IMR-90 (cell line): ENCODE measurements at regions not wholly inside any gene's neighbourhood (a gene's known extent, or its start where the extent isn't known, plus 50 kb on each side); places are given as distances from the start of the nearest gene placed in this dataset.

ENCODE experiments used
- ATAC-seq: fragments of 200-7000 bp; cut with Tn5 transposase; 2 replicates; pipeline ENCODE4 v1.9.1; 2020; ENCODE audit warnings: low read depth, mild to moderate bottlenecking, moderate library complexity
- BruUV-seq: library from RNA; stranded (reverse); fragments of 400-500 nt; replicated peaks from 2 replicates; lab custom pipeline; 2021; lab: Mats Ljungman, UMichigan
- CTCF ChIA-PET: fragments of 300-600 bp; formaldehyde crosslinking; extraction: SDS; loops from one replicate; lab custom pipeline; 2021; ENCODE audit warnings: antibody characterized with exemption; lab: Yijun Ruan, JAX
- POLR2A ChIA-PET: fragments of 300-600 bp; sonication (Branson Sonifier 250); formaldehyde crosslinking; loops from one replicate; lab custom pipeline; 2022; ENCODE audit warnings: antibody characterized with exemption; ENCODE audit not compliant: unreplicated experiment; lab: Charles Lee
- DNase-seq: peaks from one replicate; pipeline ENCODE4 v3.0.0; 2013
- H2AFZ ChIP-seq: replicated peaks from 2 replicates; pipeline ENCODE3; 2013; ENCODE audit warnings: low read length, mild to moderate bottlenecking; ENCODE audit not compliant: poor library complexity
- H2AK5ac ChIP-seq: 2 replicates; pipeline ENCODE4 v1.6.1; 2013; ENCODE audit warnings: low read depth, low read length, inconsistent platforms
- H2AK9ac ChIP-seq: replicated peaks from 2 replicates; pipeline ENCODE3; 2013; ENCODE audit warnings: mild to moderate bottlenecking, low read depth, low read length, moderate library complexity; ENCODE audit not compliant: poor library complexity
- H2BK120ac ChIP-seq: 2 replicates; pipeline ENCODE4 v1.6.1; 2013; ENCODE audit warnings: low read depth, low read length, inconsistent platforms
- H2BK15ac ChIP-seq: 3 replicates; pipeline ENCODE4 v1.6.1; 2013; ENCODE audit warnings: low read depth, low read length, inconsistent platforms
- H2BK20ac ChIP-seq: 2 replicates; pipeline ENCODE4 v1.6.1; 2013; ENCODE audit warnings: low read depth, mild to moderate bottlenecking, inconsistent platforms, low read length, moderate library complexity
- H2BK5ac ChIP-seq: 2 replicates; pipeline ENCODE4 v1.6.1; 2013; ENCODE audit warnings: mild to moderate bottlenecking, low read depth, low read length, inconsistent platforms; ENCODE audit not compliant: poor library complexity, severe bottlenecking
- H3K14ac ChIP-seq: replicated peaks from 2 replicates; pipeline ENCODE4 v1.6.1; 2013; ENCODE audit warnings: low read depth, low read length, inconsistent platforms
- H3K18ac ChIP-seq: 2 replicates; pipeline ENCODE4 v1.6.1; 2013; ENCODE audit warnings: low read depth, low read length, control low read depth
- H3K23ac ChIP-seq: 2 replicates; pipeline ENCODE4 v1.6.1; 2013; ENCODE audit warnings: low read depth, low read length, inconsistent platforms
- H3K27ac ChIP-seq: 2 replicates; pipeline ENCODE4 v1.5.1; 2013; ENCODE audit warnings: mild to moderate bottlenecking, control low read depth, low read length; ENCODE audit not compliant: insufficient read depth
- H3K27me3 ChIP-seq: 2 replicates; pipeline ENCODE4 v1.6.1; 2013; ENCODE audit warnings: low read length; ENCODE audit not compliant: control insufficient read depth, insufficient read depth
- H3K36me3 ChIP-seq: 2 replicates; pipeline ENCODE4 v1.6.1; 2013; ENCODE audit warnings: low read length, mixed read lengths; ENCODE audit not compliant: control insufficient read depth, insufficient read depth
- H3K4ac ChIP-seq: 2 replicates; pipeline ENCODE4 v1.6.1; 2013; ENCODE audit warnings: low read depth, low read length, inconsistent platforms
- H3K4me1 ChIP-seq: 2 replicates; pipeline ENCODE4 v1.6.1; 2013; ENCODE audit warnings: low read length, mixed read lengths; ENCODE audit not compliant: control insufficient read depth, insufficient read depth
- H3K4me2 ChIP-seq: 2 replicates; pipeline ENCODE4 v1.6.1; 2013; ENCODE audit warnings: low read depth, mild to moderate bottlenecking, control low read depth, low read length, moderate library complexity
- H3K4me3 ChIP-seq: 2 replicates; pipeline ENCODE4 v1.5.1; 2013; ENCODE audit warnings: low read depth, mild to moderate bottlenecking, control low read depth, low read length, moderate library complexity; ENCODE audit not compliant: insufficient read depth
- H3K56ac ChIP-seq: 2 replicates; pipeline ENCODE4 v1.6.1; 2013; ENCODE audit warnings: low read length, inconsistent platforms; ENCODE audit not compliant: insufficient read depth; ENCODE audit errors: extremely low read depth
- H3K79me1 ChIP-seq, 2 experiments: 2 replicates each; pipeline ENCODE4 v1.6.1; 2013; ENCODE audit warnings: low read length in 2 of 2, inconsistent platforms in 1 of 2, low read depth in 1 of 2
- H3K9ac ChIP-seq: 2 replicates; pipeline ENCODE4 v1.6.1; 2013; ENCODE audit warnings: low read depth, low read length, control low read depth
- H3K9me1 ChIP-seq: 2 replicates; pipeline ENCODE4 v1.6.1; 2013; ENCODE audit warnings: low read length, inconsistent platforms; ENCODE audit not compliant: insufficient read depth
- H3K9me3 ChIP-seq: 2 replicates; pipeline ENCODE4 v1.6.1; 2013; ENCODE audit warnings: low read length; ENCODE audit not compliant: control insufficient read depth, insufficient read depth
- H4K20me1 ChIP-seq: 2 replicates; pipeline ENCODE4 v1.6.1; 2013; ENCODE audit warnings: low read length, inconsistent platforms; ENCODE audit not compliant: insufficient read depth
- H4K5ac ChIP-seq: 2 replicates; pipeline ENCODE4 v1.6.1; 2013; ENCODE audit warnings: mild to moderate bottlenecking, low read depth, low read length, control low read depth
- H4K8ac ChIP-seq, 2 experiments: 2 replicates each; pipeline ENCODE4 v1.6.1; 2013; ENCODE audit warnings: low read depth in 2 of 2, low read length in 2 of 2, control low read depth in 1 of 2, inconsistent platforms in 1 of 2
- H4K91ac ChIP-seq: 2 replicates; pipeline ENCODE4 v1.6.1; 2013; ENCODE audit warnings: low read depth, low read length, inconsistent platforms; ENCODE audit not compliant: insufficient read depth
- CTCF ChIP-seq: conservative IDR thresholded peaks from 2 replicates; pipeline ENCODE4 v1.5.1; 2012; ENCODE audit warnings: mild to moderate bottlenecking, low read depth, low read length, improper control_type of control experiment
- ELK1 ChIP-seq: fragments of 150-350 bp; IDR thresholded peaks from 2 replicates; pipeline ENCODE4 v1.6.1; 2016; ENCODE audit warnings: low read depth, mild to moderate bottlenecking, low read length, moderate library complexity, borderline replicate concordance
- USF2 ChIP-seq: fragments of 150-350 bp; IDR thresholded peaks from 2 replicates; pipeline ENCODE4 v1.6.1; 2017; ENCODE audit warnings: mild to moderate bottlenecking, antibody characterized with exemption, low read length, low read depth
- WGBS, 2 experiments: methylation state at CpG; one replicate each; pipeline versions ENCODE4 v1.1.5 to v1.1.7; 2013; ENCODE audit warnings: missing lambda C conversion rate in 2 of 2; ENCODE audit not compliant: insufficient read length in 1 of 2; ENCODE audit errors: extremely low coverage in 2 of 2; 5-methylcytosine and 5-hydroxymethylcytosine counted together
- dilution Hi-C: fragments of 300-500 bp; cut with HindIII; formaldehyde crosslinking; loops from one replicate; pipeline ENCODE4 v1.14.3; 2018; ENCODE audit warnings: low sequenced_read_pairs; ENCODE audit not compliant: unreplicated experiment
- in situ Hi-C: fragments of 300-500 bp; cut with MboI; formaldehyde crosslinking; loops from 3 replicates; pipeline ENCODE4 v1.14.3; 2019; ENCODE audit warnings: low sequenced_read_pairs, inconsistent platforms, mixed read lengths
- intact Hi-C: fragments of 100-400 bp; cut with micrococcal nuclease; formaldehyde crosslinking; loops from 2 replicates; pipeline ENCODE4 v1.10.0; 2022

- BruUV-seq = no TSS peak
Measured at GRCh38 chr2:193965263-193965662, 1691.8 kb upstream of the SLC39A10 start.

More at GRCh38 chr2:193965263-193965662, 1691.8 kb upstream of the SLC39A10 start:
- H3K18ac ChIP-seq = no peak overlapping the region
- in situ Hi-C loops (no loop called here), dilution Hi-C loops (no loop called here), intact Hi-C loops (no loop called here)
- CTCF ChIA-PET = no interaction called here
- no peak overlapping the region for H3K4me2 ChIP-seq
- H3K56ac ChIP-seq = no peak overlapping the region
- no peaks in the 10 kb centered on the region for H3K79me1 ChIP-seq
- TF ChIP-seq ELK1 (no peak), CTCF (no peak), USF2 (no peak)
- no peaks in the 10 kb centered on the region for H3K36me3 ChIP-seq
- POLR2A ChIA-PET = no interaction called here
- H2BK120ac ChIP-seq = no peak overlapping the region
- H4K5ac ChIP-seq = no peak overlapping the region
- ATAC-seq (no peak), DNase-seq (no peak)
- H2AK5ac ChIP-seq = no peak overlapping the region
- H2BK5ac ChIP-seq = no peak overlapping the region
- H3K27me3 ChIP-seq = no peaks in the 10 kb centered on the region
- no peak overlapping the region for H3K14ac ChIP-seq
- no peak overlapping the region for H3K9ac ChIP-seq
- no peak overlapping the region for H2BK20ac ChIP-seq
- H3K4me3 ChIP-seq = no peak overlapping the region
- no peaks in the 10 kb centered on the region for H4K20me1 ChIP-seq
- no CpG with 5 or more reads among the region's 4 CpGs for WGBS, 2 experiments
- no peak overlapping the region for H2BK15ac ChIP-seq
- H4K8ac ChIP-seq = no peak overlapping the region
- H3K4me1 ChIP-seq = no peaks in the 10 kb centered on the region
- peaks cover 2% of the 10 kb centered on the region for H3K9me3 ChIP-seq
- no peak overlapping the region for H4K91ac ChIP-seq
- no peak overlapping the region for H2AFZ ChIP-seq
- no peaks in the 10 kb centered on the region for H3K9me1 ChIP-seq
- H2AK9ac ChIP-seq = no peak overlapping the region
- no peak overlapping the region for H3K4ac ChIP-seq
- H3K23ac ChIP-seq = no peak overlapping the region
- no peak overlapping the region for H3K27ac ChIP-seq
